MM.1S (cell line): ENCODE measurements at regions not wholly inside any gene's neighbourhood (a gene's known extent, or its start where the extent isn't known, plus 50 kb on each side); places are given as distances from the start of the nearest gene placed in this dataset.

ENCODE experiments used
- DNase-seq: peaks from one replicate; pipeline ENCODE4 v3.0.0-alpha.2; 2015
- H2AFZ ChIP-seq: fragments of 300-600 bp; sonication (generic); 2 replicates; pipeline ENCODE4 v1.6.0; 2016; ENCODE audit warnings: antibody characterized with exemption, low read length
- H3F3A ChIP-seq: fragments of 300-600 bp; sonication (generic); 2 replicates; pipeline ENCODE4 v1.6.1; 2016; ENCODE audit warnings: mild to moderate bottlenecking, antibody characterized with exemption, low read length, moderate library complexity, mixed read lengths; ENCODE audit not compliant: insufficient read depth
- H3K27ac ChIP-seq: fragments of 300-600 bp; sonication (generic); 2 replicates; pipeline ENCODE4 v1.5.1; 2016; ENCODE audit warnings: mild to moderate bottlenecking, low read length
- H3K27me3 ChIP-seq: fragments of 300-600 bp; sonication (generic); replicated peaks from 2 replicates; pipeline ENCODE4 v1.6.0; 2016; ENCODE audit warnings: low read length; ENCODE audit not compliant: insufficient read depth
- H3K36me3 ChIP-seq: fragments of 300-600 bp; sonication (generic); replicated peaks from 2 replicates; pipeline ENCODE4 v1.6.1; 2016; ENCODE audit warnings: mild to moderate bottlenecking, low read length, mixed read lengths; ENCODE audit not compliant: insufficient read depth
- H3K4me1 ChIP-seq: fragments of 300-600 bp; sonication (generic); 2 replicates; pipeline ENCODE4 v1.6.1; 2016; ENCODE audit warnings: low read length, mixed read lengths
- H3K4me2 ChIP-seq: fragments of 300-600 bp; sonication (generic); 2 replicates; pipeline ENCODE4 v1.6.0; 2016; ENCODE audit warnings: low read depth, low read length
- H3K4me3 ChIP-seq: fragments of 300-600 bp; sonication (generic); 2 replicates; pipeline ENCODE4 v1.5.1; 2016; ENCODE audit warnings: low read length, mixed read lengths
- H3K79me2 ChIP-seq: fragments of 300-600 bp; sonication (generic); 2 replicates; pipeline ENCODE4 v1.6.1; 2016; ENCODE audit warnings: mixed run types, low read length, mixed read lengths
- H3K9ac ChIP-seq: fragments of 300-600 bp; sonication (generic); 2 replicates; pipeline ENCODE4 v1.6.1; 2016; ENCODE audit warnings: low read length, mixed read lengths
- H3K9me2 ChIP-seq: fragments of 300-600 bp; sonication (generic); replicated peaks from 2 replicates; pipeline ENCODE4 v1.6.1; 2016; ENCODE audit warnings: mild to moderate bottlenecking, low read length, mixed read lengths; ENCODE audit not compliant: insufficient read depth
- H3K9me3 ChIP-seq: fragments of 300-600 bp; sonication (generic); replicated peaks from 2 replicates; pipeline ENCODE4 v1.6.1; 2016; ENCODE audit warnings: mild to moderate bottlenecking, low read length, mixed read lengths; ENCODE audit not compliant: insufficient read depth
- H4K20me1 ChIP-seq: fragments of 300-600 bp; sonication (generic); 2 replicates; pipeline ENCODE4 v1.6.1; 2016; ENCODE audit warnings: mild to moderate bottlenecking, low read length, moderate library complexity, mixed read lengths; ENCODE audit not compliant: insufficient read depth
- CTCF ChIP-seq: fragments of 300-600 bp; sonication (generic); IDR thresholded peaks from 2 replicates; pipeline ENCODE4 v1.5.1; 2016; ENCODE audit warnings: antibody characterized with exemption, low read length, mixed read lengths
- EZH2 ChIP-seq: fragments of 300-600 bp; sonication (generic); optimal IDR thresholded peaks from 2 replicates; pipeline ENCODE3; 2017; ENCODE audit warnings: low read depth, mild to moderate bottlenecking, antibody characterized with exemption, low read length, mixed read lengths
- EZH2phosphoT487 ChIP-seq: fragments of 300-600 bp; sonication (generic); IDR thresholded peaks from 2 replicates; pipeline ENCODE4 v1.6.1; 2018; ENCODE audit warnings: antibody characterized with exemption, low read length

GRCh38 chr2:175577368-175577970 is 396.0 kb upstream of the ATP5MC3 start:
- Histone ChIP-seq H3K4me2 (no peak overlapping the region), H3K9me2 (no peaks in the 10 kb centered on the region)
- no peak for TF ChIP-seq EZH2
- TF ChIP-seq CTCF, result no peak
- no peak for TF ChIP-seq EZH2phosphoT487

GRCh38 chr2:175576875-175577274 is 395.4 kb upstream of the ATP5MC3 start:
- H3K4me1 ChIP-seq, result peaks cover 23% of the 10 kb centered on the region
- peak overlapping the region; percentile 93; the same call in 1 of the 2 replicates for H3K27ac ChIP-seq
- H3K9ac ChIP-seq, result no peak overlapping the region
- H3K79me2 ChIP-seq, result no peaks in the 10 kb centered on the region
- DNase-seq, result no peak
- peak overlapping the region; percentile 70 for H2AFZ ChIP-seq
- H3F3A ChIP-seq, result peaks cover 25% of the 10 kb centered on the region
- peak overlapping the region; percentile 56; the same call in 1 of the 2 replicates for H3K4me2 ChIP-seq
- no peaks in the 10 kb centered on the region for H3K9me2 ChIP-seq
- no peaks in the 10 kb centered on the region for H4K20me1 ChIP-seq
- no peaks in the 10 kb centered on the region for H3K27me3 ChIP-seq
- no peaks in the 10 kb centered on the region for H3K9me3 ChIP-seq
- TF ChIP-seq EZH2phosphoT487 (no peak), EZH2 (no peak), CTCF (no peak)
- no peaks in the 10 kb centered on the region for H3K36me3 ChIP-seq
- H3K4me3 ChIP-seq, result no peak overlapping the region

More at GRCh38 chr2:175577368-175577970, 396.0 kb upstream of the ATP5MC3 start:
- no peaks in the 10 kb centered on the region for H4K20me1 ChIP-seq
- no peak overlapping the region for H3K27ac ChIP-seq
- peaks cover 25% of the 10 kb centered on the region for H3F3A ChIP-seq
- no peaks in the 10 kb centered on the region for H3K79me2 ChIP-seq
- H2AFZ ChIP-seq, result no peak overlapping the region
- DNase-seq, result no peak
- no peak overlapping the region for H3K4me3 ChIP-seq
- H3K4me1 ChIP-seq, result peaks cover 27% of the 10 kb centered on the region
- no peaks in the 10 kb centered on the region for H3K36me3 ChIP-seq
- H3K9ac ChIP-seq, result no peak overlapping the region
- H3K27me3 ChIP-seq, result no peaks in the 10 kb centered on the region
- no peaks in the 10 kb centered on the region for H3K9me3 ChIP-seq

- peak overlapping the region; percentile 41 for H3K4me3 ChIP-seq
- DNase-seq, result peak; percentile 51
- H3K4me1 ChIP-seq, result peaks cover 23% of the 10 kb centered on the region
- peak overlapping the region; percentile 93 for H3K27ac ChIP-seq
- no peaks in the 10 kb centered on the region for H3K27me3 ChIP-seq
- H2AFZ ChIP-seq, result peak overlapping the region; percentile 70
- H3K79me2 ChIP-seq, result no peaks in the 10 kb centered on the region
- H3K9me2 ChIP-seq, result no peaks in the 10 kb centered on the region
- no peaks in the 10 kb centered on the region for H4K20me1 ChIP-seq
- H3K36me3 ChIP-seq, result no peaks in the 10 kb centered on the region
- peaks cover 25% of the 10 kb centered on the region for H3F3A ChIP-seq
- no peak for TF ChIP-seq EZH2phosphoT487
- peak; percentile 24; the same call in 1 of the 2 replicates for TF ChIP-seq CTCF
- H3K4me2 ChIP-seq, result peak overlapping the region; percentile 56
- H3K9me3 ChIP-seq, result no peaks in the 10 kb centered on the region
- H3K9ac ChIP-seq, result peak overlapping the region; percentile 63
These were observed 394.8 kb upstream of the ATP5MC3 start for GRCh38 chr2:175576270-175576669.
